ENCODE measurements at regions not wholly inside any gene's neighbourhood (a gene's known extent, or its start where the extent isn't known, plus 50 kb on each side); places are given as distances from the start of the nearest gene placed in this dataset.

DNA sequence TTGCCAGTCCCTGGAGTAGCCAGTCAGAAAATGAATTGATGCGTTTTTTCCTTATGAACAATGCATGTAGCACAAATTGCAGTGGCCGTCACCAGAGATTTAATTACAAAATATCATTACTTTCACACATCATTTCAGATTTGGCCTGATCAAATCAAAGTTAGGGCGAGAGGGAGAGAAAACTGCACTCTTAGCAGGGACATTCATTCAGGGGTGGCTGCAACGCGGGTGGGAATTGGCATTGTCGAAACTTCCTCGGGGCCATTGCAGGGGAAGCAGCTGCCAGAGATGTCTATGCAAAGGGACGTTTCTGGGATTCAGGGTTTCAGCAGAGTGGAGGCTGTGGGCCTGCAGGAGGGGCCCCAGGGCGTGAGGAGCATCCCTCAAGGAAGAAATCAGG is 76.5 kb upstream of the TOP1 start:
- TF ChIP-seq ESRRG (CRISPR knock-in tag; IDR thresholded peaks at IDR 0.05) (no peak), GLIS3 (CRISPR knock-in tag; IDR thresholded peaks at IDR 0.05) (no peak), PATZ1 (CRISPR knock-in tag; IDR thresholded peaks at IDR 0.05; ENCODE audit: borderline replicate concordance) (no peak), SNAI2 (CRISPR knock-in tag; IDR thresholded peaks at IDR 0.05) (no peak), TOX (CRISPR knock-in tag; IDR thresholded peaks at IDR 0.05; ENCODE audit: borderline replicate concordance) (no peak), RARB (CRISPR knock-in tag; IDR thresholded peaks at IDR 0.05) (no peak), TCF4 (CRISPR knock-in tag; IDR thresholded peaks at IDR 0.05; ENCODE audit: borderline replicate concordance) (no peak), ZNF8 (CRISPR knock-in tag; IDR thresholded peaks at IDR 0.05) (no peak), ARNTL (CRISPR knock-in tag; IDR thresholded peaks at IDR 0.05; ENCODE audit: borderline replicate concordance, low read depth) (no peak)
- TF ChIP-seq, protein P1, sequence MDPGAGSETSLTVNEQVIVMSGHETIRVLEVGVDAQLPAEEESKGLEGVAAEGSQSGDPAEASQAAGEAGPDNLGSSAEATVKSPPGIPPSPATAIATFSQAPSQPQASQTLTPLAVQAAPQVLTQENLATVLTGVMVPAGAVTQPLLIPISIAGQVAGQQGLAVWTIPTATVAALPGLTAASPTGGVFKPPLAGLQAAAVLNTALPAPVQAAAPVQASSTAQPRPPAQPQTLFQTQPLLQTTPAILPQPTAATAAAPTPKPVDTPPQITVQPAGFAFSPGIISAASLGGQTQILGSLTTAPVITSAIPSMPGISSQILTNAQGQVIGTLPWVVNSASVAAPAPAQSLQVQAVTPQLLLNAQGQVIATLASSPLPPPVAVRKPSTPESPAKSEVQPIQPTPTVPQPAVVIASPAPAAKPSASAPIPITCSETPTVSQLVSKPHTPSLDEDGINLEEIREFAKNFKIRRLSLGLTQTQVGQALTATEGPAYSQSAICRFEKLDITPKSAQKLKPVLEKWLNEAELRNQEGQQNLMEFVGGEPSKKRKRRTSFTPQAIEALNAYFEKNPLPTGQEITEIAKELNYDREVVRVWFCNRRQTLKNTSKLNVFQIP (CRISPR knock-in tag; IDR thresholded peaks at IDR 0.05; ENCODE audit: borderline replicate concordance, low read depth), result no peak
- TF ChIP-seq, protein P2, sequence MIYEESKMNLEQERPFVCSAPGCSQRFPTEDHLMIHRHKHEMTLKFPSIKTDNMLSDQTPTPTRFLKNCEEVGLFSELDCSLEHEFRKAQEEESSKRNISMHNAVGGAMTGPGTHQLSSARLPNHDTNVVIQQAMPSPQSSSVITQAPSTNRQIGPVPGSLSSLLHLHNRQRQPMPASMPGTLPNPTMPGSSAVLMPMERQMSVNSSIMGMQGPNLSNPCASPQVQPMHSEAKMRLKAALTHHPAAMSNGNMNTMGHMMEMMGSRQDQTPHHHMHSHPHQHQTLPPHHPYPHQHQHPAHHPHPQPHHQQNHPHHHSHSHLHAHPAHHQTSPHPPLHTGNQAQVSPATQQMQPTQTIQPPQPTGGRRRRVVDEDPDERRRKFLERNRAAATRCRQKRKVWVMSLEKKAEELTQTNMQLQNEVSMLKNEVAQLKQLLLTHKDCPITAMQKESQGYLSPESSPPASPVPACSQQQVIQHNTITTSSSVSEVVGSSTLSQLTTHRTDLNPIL (CRISPR knock-in tag; IDR thresholded peaks at IDR 0.05; ENCODE audit: low read depth), result no peak
- TF ChIP-seq, protein P3, sequence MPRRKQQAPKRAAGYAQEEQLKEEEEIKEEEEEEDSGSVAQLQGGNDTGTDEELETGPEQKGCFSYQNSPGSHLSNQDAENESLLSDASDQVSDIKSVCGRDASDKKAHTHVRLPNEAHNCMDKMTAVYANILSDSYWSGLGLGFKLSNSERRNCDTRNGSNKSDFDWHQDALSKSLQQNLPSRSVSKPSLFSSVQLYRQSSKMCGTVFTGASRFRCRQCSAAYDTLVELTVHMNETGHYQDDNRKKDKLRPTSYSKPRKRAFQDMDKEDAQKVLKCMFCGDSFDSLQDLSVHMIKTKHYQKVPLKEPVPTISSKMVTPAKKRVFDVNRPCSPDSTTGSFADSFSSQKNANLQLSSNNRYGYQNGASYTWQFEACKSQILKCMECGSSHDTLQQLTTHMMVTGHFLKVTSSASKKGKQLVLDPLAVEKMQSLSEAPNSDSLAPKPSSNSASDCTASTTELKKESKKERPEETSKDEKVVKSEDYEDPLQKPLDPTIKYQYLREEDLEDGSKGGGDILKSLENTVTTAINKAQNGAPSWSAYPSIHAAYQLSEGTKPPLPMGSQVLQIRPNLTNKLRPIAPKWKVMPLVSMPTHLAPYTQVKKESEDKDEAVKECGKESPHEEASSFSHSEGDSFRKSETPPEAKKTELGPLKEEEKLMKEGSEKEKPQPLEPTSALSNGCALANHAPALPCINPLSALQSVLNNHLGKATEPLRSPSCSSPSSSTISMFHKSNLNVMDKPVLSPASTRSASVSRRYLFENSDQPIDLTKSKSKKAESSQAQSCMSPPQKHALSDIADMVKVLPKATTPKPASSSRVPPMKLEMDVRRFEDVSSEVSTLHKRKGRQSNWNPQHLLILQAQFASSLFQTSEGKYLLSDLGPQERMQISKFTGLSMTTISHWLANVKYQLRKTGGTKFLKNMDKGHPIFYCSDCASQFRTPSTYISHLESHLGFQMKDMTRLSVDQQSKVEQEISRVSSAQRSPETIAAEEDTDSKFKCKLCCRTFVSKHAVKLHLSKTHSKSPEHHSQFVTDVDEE (CRISPR knock-in tag; IDR thresholded peaks at IDR 0.05), result no peak
